ENCODE measurements at regions not wholly inside any gene's neighbourhood (a gene's known extent, or its start where the extent isn't known, plus 50 kb on each side); places are given as distances from the start of the nearest gene placed in this dataset.

DNA sequence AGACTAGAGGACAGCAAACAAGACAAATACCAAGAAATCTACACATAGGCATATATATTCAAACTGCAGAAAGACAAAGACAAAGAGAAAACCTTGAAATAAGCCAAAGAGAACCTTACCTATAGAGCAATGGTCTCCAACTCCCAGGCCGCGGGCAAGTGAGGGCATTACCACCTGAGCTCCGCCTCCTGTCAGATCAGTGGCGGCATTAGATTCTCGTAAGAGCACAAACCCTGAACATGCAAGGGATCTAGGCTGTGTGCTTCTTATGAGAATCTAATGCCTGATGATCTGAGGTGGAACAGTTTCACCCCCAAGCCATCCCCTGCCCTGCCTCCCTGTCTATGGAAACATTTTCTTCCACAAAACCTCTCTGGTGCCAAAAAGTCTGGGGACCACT lies 101.0 kb upstream of the MRPS30 start:
- Mint-ChIP-seq H3K27ac (no peak overlapping the region), H3K36me3 (ENCODE audit: low read depth) (no peaks in the 10 kb centered on the region)
- H3K9ac ChIP-seq (ENCODE audit: extremely low read depth, low read length, poor library complexity, severe bottlenecking), result no peak overlapping the region

DNA sequence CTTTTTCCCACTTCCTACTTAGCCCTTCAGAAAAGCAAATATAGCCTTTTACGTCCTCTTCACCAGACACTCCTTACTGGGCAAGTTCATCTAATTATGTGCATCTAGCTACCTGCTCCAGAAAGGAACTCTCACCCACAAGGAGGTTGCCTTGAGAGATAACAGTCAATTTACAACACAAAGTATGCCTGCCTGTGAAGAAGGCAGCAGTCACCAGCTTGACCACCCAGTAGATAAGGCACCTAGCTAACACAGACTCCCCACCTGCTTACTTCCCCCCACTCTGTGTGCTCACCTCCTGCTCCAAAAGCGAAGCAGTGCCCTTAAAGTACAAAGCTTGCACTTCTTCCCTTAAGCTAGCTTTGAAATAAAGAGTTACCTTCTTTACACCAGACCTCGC lies 111.7 kb upstream of the MRPS30 start:
- peak; percentile 44 for DNase-seq
- WGBS, 2 experiments (ENCODE audit: insufficient coverage in 1 of 2, insufficient read length in 1 of 2), result 71 to 77% methylated on average over 2 to 3 of the region's 3 CpGs
- Histone ChIP-seq H3K4me1 (ENCODE audit: control insufficient read depth, insufficient read depth, low read length) (no peaks in the 10 kb centered on the region), H3K36me3 (ENCODE audit: control insufficient read depth, insufficient read depth, low read length) (no peaks in the 10 kb centered on the region), H3K9ac (ENCODE audit: extremely low read depth, low read length, poor library complexity, severe bottlenecking) (no peak overlapping the region), H3K27ac (ENCODE audit: low read depth, low read length) (no peak overlapping the region), H3K27me3 (ENCODE audit: control insufficient read depth, insufficient read depth, low read length, poor library complexity, severe bottlenecking) (no peaks in the 10 kb centered on the region), H3K9me3 (ENCODE audit: control insufficient read depth, low read length) (peaks cover 7% of the 10 kb centered on the region), H3K4me3 (ENCODE audit: low read length) (no peak overlapping the region)
- H3K27ac Mint-ChIP-seq, result no peak overlapping the region
- H3K27me3 Mint-ChIP-seq (ENCODE audit: insufficient read depth), result no peaks in the 10 kb centered on the region
- H3K4me1 Mint-ChIP-seq, result peaks cover 4% of the 10 kb centered on the region
- H3K9me3 Mint-ChIP-seq, result peaks cover 12% of the 10 kb centered on the region
- no peak for TF ChIP-seq CTCF (conservative IDR thresholded peaks at IDR 0.05)
- no peak overlapping the region for H3K4me3 Mint-ChIP-seq
- no peaks in the 10 kb centered on the region for H3K36me3 Mint-ChIP-seq (ENCODE audit: low read depth)

More for the DNA sequence above, 101.0 kb upstream of the MRPS30 start:
- TF ChIP-seq CTCF (conservative IDR thresholded peaks at IDR 0.05), result no peak
- no peak overlapping the region for H3K4me3 Mint-ChIP-seq
- WGBS, 2 experiments (ENCODE audit: insufficient coverage in 1 of 2, insufficient read length in 1 of 2), result 93 to 95% methylated on average over 4 to 5 of the region's 5 CpGs
- H3K9me3 Mint-ChIP-seq, result peaks cover 5% of the 10 kb centered on the region
- no peaks in the 10 kb centered on the region for H3K27me3 ChIP-seq (ENCODE audit: control insufficient read depth, insufficient read depth, low read length, poor library complexity, severe bottlenecking)
- no peaks in the 10 kb centered on the region for H3K4me1 Mint-ChIP-seq
- H3K4me3 ChIP-seq (ENCODE audit: low read length), result no peak overlapping the region
- no peak for DNase-seq
- H3K36me3 ChIP-seq (ENCODE audit: control insufficient read depth, insufficient read depth, low read length), result no peaks in the 10 kb centered on the region
- no peaks in the 10 kb centered on the region for H3K4me1 ChIP-seq (ENCODE audit: control insufficient read depth, insufficient read depth, low read length)
- no peaks in the 10 kb centered on the region for H3K27me3 Mint-ChIP-seq (ENCODE audit: insufficient read depth)
- no peak overlapping the region for H3K27ac ChIP-seq (ENCODE audit: low read depth, low read length)
- no peaks in the 10 kb centered on the region for H3K9me3 ChIP-seq (ENCODE audit: control insufficient read depth, low read length)

DNA sequence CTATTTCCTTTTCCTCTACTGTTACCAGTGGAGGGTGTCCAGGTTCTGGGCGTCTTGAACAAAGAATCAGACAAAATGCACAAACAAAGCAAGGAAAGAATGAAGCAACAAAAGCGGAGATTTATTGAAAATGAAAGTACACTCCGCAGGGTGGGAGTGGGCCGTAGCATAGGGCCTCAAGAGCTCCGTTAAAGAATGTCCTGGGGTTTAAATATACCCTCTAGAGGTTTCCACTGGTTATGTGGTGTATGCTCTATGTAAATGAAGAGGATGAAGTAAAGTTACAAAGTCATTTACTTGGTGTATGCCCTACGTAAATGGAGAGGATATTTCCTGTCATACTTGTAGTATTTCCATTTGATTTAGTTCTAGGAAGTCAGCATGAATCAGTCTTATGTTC lies 113.5 kb upstream of the MRPS30 start:
- 93 to 98% methylated on average over 5 to 6 of the region's 6 CpGs for WGBS, 2 experiments (ENCODE audit: insufficient coverage in 1 of 2, insufficient read length in 1 of 2)
- no peaks in the 10 kb centered on the region for H3K36me3 ChIP-seq (ENCODE audit: control insufficient read depth, insufficient read depth, low read length)
- H3K4me3 ChIP-seq (ENCODE audit: low read length), result no peak overlapping the region
- no peaks in the 10 kb centered on the region for H3K36me3 Mint-ChIP-seq (ENCODE audit: low read depth)
- peaks cover 7% of the 10 kb centered on the region for H3K9me3 ChIP-seq (ENCODE audit: control insufficient read depth, low read length)
- no peak for TF ChIP-seq CTCF (conservative IDR thresholded peaks at IDR 0.05)
- no peak for DNase-seq
- H3K9me3 Mint-ChIP-seq, result peaks cover 12% of the 10 kb centered on the region
- H3K27ac Mint-ChIP-seq, result no peak overlapping the region
- peaks cover 4% of the 10 kb centered on the region for H3K4me1 Mint-ChIP-seq
- no peaks in the 10 kb centered on the region for H3K27me3 ChIP-seq (ENCODE audit: control insufficient read depth, insufficient read depth, low read length, poor library complexity, severe bottlenecking)
- no peaks in the 10 kb centered on the region for H3K27me3 Mint-ChIP-seq (ENCODE audit: insufficient read depth)
- H3K4me1 ChIP-seq (ENCODE audit: control insufficient read depth, insufficient read depth, low read length), result no peaks in the 10 kb centered on the region
- no peak overlapping the region for H3K27ac ChIP-seq (ENCODE audit: low read depth, low read length)
- no peak overlapping the region for H3K9ac ChIP-seq (ENCODE audit: extremely low read depth, low read length, poor library complexity, severe bottlenecking)
- no peak overlapping the region for H3K4me3 Mint-ChIP-seq
